GM23248 (cell line): ENCODE measurements at regions not wholly inside any gene's neighbourhood (a gene's known extent, or its start where the extent isn't known, plus 50 kb on each side); places are given as distances from the start of the nearest gene placed in this dataset.
"Not testable (repeated sequence)": the region's sequence is repeated elsewhere in the genome, so short reads cannot be mapped to it uniquely, and the experiment has no call there.

Experiments used
- DNase-seq: peaks from one replicate; pipeline ENCODE4 v3.0.0-alpha.2; 2015
- H2AFZ ChIP-seq: fragments of 200-600 bp; sonication (generic); 2 replicates; pipeline ENCODE4 v1.6.1; 2016; ENCODE audit warnings: antibody characterized with exemption
- H3F3A ChIP-seq: fragments of 200-600 bp; sonication (generic); 2 replicates; pipeline ENCODE4 v1.6.1; 2016; ENCODE audit warnings: mild to moderate bottlenecking, antibody characterized with exemption, mixed run types; ENCODE audit not compliant: insufficient read depth
- H3K27ac ChIP-seq: fragments of 200-600 bp; sonication (generic); 2 replicates; pipeline ENCODE4 v1.5.1; 2016; ENCODE audit warnings: mild to moderate bottlenecking
- H3K27me3 ChIP-seq: fragments of 200-600 bp; sonication (generic); replicated peaks from 2 replicates; pipeline ENCODE4 v1.6.1; 2016; ENCODE audit warnings: mild to moderate bottlenecking; ENCODE audit not compliant: insufficient read depth
- H3K36me3 ChIP-seq: fragments of 200-600 bp; sonication (generic); 2 replicates; pipeline ENCODE4 v1.6.1; 2016; ENCODE audit warnings: low read depth, mild to moderate bottlenecking
- H3K4me1 ChIP-seq: fragments of 200-600 bp; sonication (generic); 2 replicates; pipeline ENCODE4 v1.6.1; 2016; ENCODE audit warnings: mild to moderate bottlenecking; ENCODE audit not compliant: insufficient read depth
- H3K4me2 ChIP-seq: fragments of 200-600 bp; sonication (generic); one replicate; pipeline ENCODE4 v1.6.1; 2016; ENCODE audit warnings: mild to moderate bottlenecking; ENCODE audit not compliant: unreplicated experiment
- H3K4me3 ChIP-seq: fragments of 200-600 bp; sonication (generic); 2 replicates; pipeline ENCODE4 v1.5.1; 2016; ENCODE audit warnings: mild to moderate bottlenecking
- H3K79me2 ChIP-seq: fragments of 200-600 bp; sonication (generic); 2 replicates; pipeline ENCODE4 v1.6.1; 2016; ENCODE audit warnings: mild to moderate bottlenecking; ENCODE audit not compliant: insufficient read depth
- H3K9ac ChIP-seq: fragments of 200-600 bp; sonication (generic); 2 replicates; pipeline ENCODE4 v1.6.1; 2016; ENCODE audit warnings: mild to moderate bottlenecking
- H3K9me2 ChIP-seq: fragments of 200-600 bp; sonication (generic); 2 replicates; pipeline ENCODE4 v1.6.1; 2016; ENCODE audit warnings: mixed run types, mild to moderate bottlenecking, moderate library complexity; ENCODE audit not compliant: insufficient read depth
- H3K9me3 ChIP-seq: fragments of 200-600 bp; sonication (generic); one replicate; pipeline ENCODE4 v1.6.1; 2017; ENCODE audit warnings: low read depth
- H4K20me1 ChIP-seq: fragments of 200-600 bp; sonication (generic); 2 replicates; pipeline ENCODE4 v1.6.0; 2016; ENCODE audit not compliant: insufficient read depth
- EZH2 ChIP-seq: fragments of 200-600 bp; sonication (generic); IDR thresholded peaks from 2 replicates; pipeline ENCODE4 v1.6.1; 2018; ENCODE audit warnings: antibody characterized with exemption, mild to moderate bottlenecking; ENCODE audit not compliant: insufficient read depth, poor library complexity, severe bottlenecking
- EZH2phosphoT487 ChIP-seq: fragments of 200-600 bp; sonication (generic); IDR thresholded peaks from 2 replicates; pipeline ENCODE4 v1.6.1; 2018; ENCODE audit warnings: antibody characterized with exemption, moderate library complexity, mild to moderate bottlenecking, low read depth; ENCODE audit not compliant: insufficient read depth
- WGBS, 2 experiments: methylation state at CpG; one replicate each; pipeline ENCODE4 v1.1.6; 2015 to 2017; ENCODE audit warnings: low lambda C conversion rate in 2 of 2, low coverage in 1 of 2; ENCODE audit errors: missing lambda C conversion rate in 2 of 2; 5-methylcytosine and 5-hydroxymethylcytosine counted together
- in situ Hi-C: fragments of 300-500 bp; cut with MboI; formaldehyde crosslinking; loops from 2 replicates; pipeline ENCODE4 v1.15.0; 2020

GRCh38 chr3:109874896-109875708 is 537.8 kb upstream of the DPPA4 start:
- H3K9me2 ChIP-seq, result no peaks in the 10 kb centered on the region
- H3K27ac ChIP-seq, result no peak overlapping the region
- no peaks in the 10 kb centered on the region for H3K36me3 ChIP-seq
- peaks cover 3% of the 10 kb centered on the region for H3K9me3 ChIP-seq
- H3K4me3 ChIP-seq, result no peak overlapping the region
- no peaks in the 10 kb centered on the region for H3F3A ChIP-seq
- H3K4me2 ChIP-seq, result no peak overlapping the region
- in situ Hi-C loops, result no loop called here
- no peak for DNase-seq
- H3K9ac ChIP-seq, result no peak overlapping the region
- H3K79me2 ChIP-seq, result no peaks in the 10 kb centered on the region
- no peak overlapping the region for H2AFZ ChIP-seq
- H4K20me1 ChIP-seq, result no peaks in the 10 kb centered on the region
- WGBS, 2 experiments, result 8 to 17% methylated on average over 1 of the region's 1 CpG
- no peaks in the 10 kb centered on the region for H3K4me1 ChIP-seq
- H3K27me3 ChIP-seq, result no peaks in the 10 kb centered on the region
- no peak for TF ChIP-seq EZH2

- H3K27me3 ChIP-seq, H3K4me1 ChIP-seq, H3K36me3 ChIP-seq, H2AFZ ChIP-seq, H3K79me2 ChIP-seq, H3K4me2 ChIP-seq, H3K9ac ChIP-seq, H3K9me2 ChIP-seq, H3K9me3 ChIP-seq, H4K20me1 ChIP-seq, H3K4me3 ChIP-seq, H3K27ac ChIP-seq, H3F3A ChIP-seq, in situ Hi-C loops: not testable (repeated sequence)
- WGBS, 2 experiments, result 44 to 55% methylated on average over 2 of the region's 2 CpGs
- DNase-seq, result peak; percentile 3
These were observed 540.3 kb upstream of the DPPA4 start for GRCh38 chr3:109877616-109878015.

GRCh38 chr3:109882144-109882543 is 544.8 kb upstream of the DPPA4 start:
- H3K4me1 ChIP-seq, result no peaks in the 10 kb centered on the region
- H3K4me2 ChIP-seq, result no peak overlapping the region
- H3F3A ChIP-seq, result no peaks in the 10 kb centered on the region
- H3K9ac ChIP-seq, result no peak overlapping the region
- in situ Hi-C loops, result no loop called here
- H3K36me3 ChIP-seq, result no peaks in the 10 kb centered on the region
- TF ChIP-seq EZH2phosphoT487, result no peak
- TF ChIP-seq EZH2, result no peak
- H2AFZ ChIP-seq, result no peak overlapping the region
- DNase-seq, result no peak
- H3K27me3 ChIP-seq, result no peaks in the 10 kb centered on the region
- no peaks in the 10 kb centered on the region for H4K20me1 ChIP-seq
- no peak overlapping the region for H3K27ac ChIP-seq
- no peak overlapping the region for H3K4me3 ChIP-seq
- no peaks in the 10 kb centered on the region for H3K9me2 ChIP-seq
- H3K79me2 ChIP-seq, result no peaks in the 10 kb centered on the region
- no peaks in the 10 kb centered on the region for H3K9me3 ChIP-seq

- Histone ChIP-seq H3K4me3 (no peak overlapping the region), H3K9ac (no peak overlapping the region), H3K79me2 (no peaks in the 10 kb centered on the region), H2AFZ (no peak overlapping the region), H3K27ac (no peak overlapping the region), H3K36me3 (no peaks in the 10 kb centered on the region), H3K9me2 (no peaks in the 10 kb centered on the region), H3F3A (no peaks in the 10 kb centered on the region), H3K4me1 (no peaks in the 10 kb centered on the region), H3K27me3 (no peaks in the 10 kb centered on the region), H3K4me2 (no peak overlapping the region), H3K9me3 (no peaks in the 10 kb centered on the region), H4K20me1 (no peaks in the 10 kb centered on the region)
- 93 to 100% methylated on average over 2 of the region's 2 CpGs for WGBS, 2 experiments
- no peak for TF ChIP-seq EZH2phosphoT487
- TF ChIP-seq EZH2, result no peak
- in situ Hi-C loops, result no loop called here
- no peak for DNase-seq
These were observed 549.9 kb upstream of the DPPA4 start for GRCh38 chr3:109887293-109887692.

- no peak for TF ChIP-seq EZH2
- no peak for TF ChIP-seq EZH2phosphoT487
- H3K27me3 ChIP-seq, result no peaks in the 10 kb centered on the region
- no peaks in the 10 kb centered on the region for H3F3A ChIP-seq
- no peak overlapping the region for H3K4me3 ChIP-seq
- H3K4me1 ChIP-seq, result no peaks in the 10 kb centered on the region
- DNase-seq, result no peak
- no peaks in the 10 kb centered on the region for H3K9me2 ChIP-seq
- H2AFZ ChIP-seq, result no peak overlapping the region
- no peaks in the 10 kb centered on the region for H3K9me3 ChIP-seq
- in situ Hi-C loops, result no loop called here
- H4K20me1 ChIP-seq, result no peaks in the 10 kb centered on the region
- no peaks in the 10 kb centered on the region for H3K36me3 ChIP-seq
- H3K27ac ChIP-seq, result no peak overlapping the region
- H3K79me2 ChIP-seq, result no peaks in the 10 kb centered on the region
- no peak overlapping the region for H3K4me2 ChIP-seq
- H3K9ac ChIP-seq, result no peak overlapping the region
These were observed 550.7 kb upstream of the DPPA4 start for GRCh38 chr3:109888026-109888425.
